K562 (cell line): ENCODE measurements at regions not wholly inside any gene's neighbourhood (a gene's known extent, or its start where the extent isn't known, plus 50 kb on each side); places are given as distances from the start of the nearest gene placed in this dataset.

Experiments used
- DNMT1 ChIP-seq: fragments of 450-650 bp; IDR thresholded peaks from 2 replicates; pipeline ENCODE4 v1.6.1; 2016; ENCODE audit warnings: antibody characterized with exemption, mild to moderate bottlenecking
- E2F3 ChIP-seq: fragments of 250-450 bp; sonication (Bioruptor Pico); IDR thresholded peaks from 2 replicates; pipeline ENCODE4 v1.4.0; 2020; ENCODE audit warnings: mild to moderate bottlenecking
- MAFG ChIP-seq: fragments of 450-650 bp; conservative IDR thresholded peaks from 2 replicates; pipeline ENCODE4 v1.6.1; 2016; ENCODE audit warnings: missing genetic modification characterization, missing compliant biosample characterization
- MYNN ChIP-seq, 2 experiments: sonication (generic); formaldehyde crosslinking in 1 of 2; IDR thresholded peaks; 2 replicates each; pipeline versions ENCODE4 v1.5.0 to v1.6.1; 2016 to 2020; ENCODE audit warnings: antibody characterized with exemption in 1 of 2, missing genetic modification reagents in 1 of 2
- NEUROD1 ChIP-seq: fragments of 150-350 bp; IDR thresholded peaks from 2 replicates; pipeline ENCODE4 v1.6.1; 2014; ENCODE audit warnings: borderline replicate concordance, low read length, low read depth; ENCODE audit not compliant: partially characterized antibody
- RREB1 ChIP-seq: fragments of 250-450 bp; sonication (Bioruptor Pico); IDR thresholded peaks from 2 replicates; pipeline ENCODE4 v1.4.0; 2020
- XRCC4 ChIP-seq: IDR thresholded peaks from one replicate; pipeline ENCODE4 v1.6.1; 2011; ENCODE audit not compliant: insufficient read depth, insufficient read length; ENCODE audit errors: extremely low read depth
- ZFP91 ChIP-seq: sonication (generic); formaldehyde crosslinking; IDR thresholded peaks from 2 replicates; pipeline ENCODE4 v1.8.0; 2022; ENCODE audit warnings: mild to moderate bottlenecking, missing genetic modification reagents
- ZNF347 ChIP-seq: fragments of 450-650 bp; formaldehyde crosslinking; IDR thresholded peaks from 2 replicates; pipeline ENCODE4 v1.4.0; 2020; ENCODE audit warnings: low read depth, mild to moderate bottlenecking, moderate library complexity
- ZNF609 ChIP-seq: sonication (generic); formaldehyde crosslinking; IDR thresholded peaks from 2 replicates; pipeline ENCODE4 v1.8.1; 2023; ENCODE audit warnings: missing genetic modification reagents, mild to moderate bottlenecking, borderline replicate concordance
- ZSCAN32 ChIP-seq: fragments of 450-650 bp; formaldehyde crosslinking; IDR thresholded peaks from 2 replicates; pipeline ENCODE4 v1.4.0; 2020; ENCODE audit warnings: mild to moderate bottlenecking, moderate library complexity

- TF ChIP-seq MYNN (IDR thresholded peaks at IDR 0.05) (no peak), MYNN (CRISPR knock-in tag; IDR thresholded peaks at IDR 0.05) (no peak), E2F3 (CRISPR knock-in tag) (no peak), ZFP91 (CRISPR knock-in tag) (no peak), NEUROD1 (no peak), RREB1 (CRISPR knock-in tag) (no peak), ZNF347 (CRISPR knock-in tag) (no peak), DNMT1 (no peak), XRCC4 (no peak), MAFG (tag) (no peak), ZNF609 (CRISPR knock-in tag) (no peak), ZSCAN32 (no peak)
These were observed 287.8 kb upstream of the GK2 start (continued) for GRCh38 chr4:79695848-79696247.
